Gastroesophageal sphincter (tissue), 4 donors: ENCODE measurements at regions not wholly inside any gene's neighbourhood (a gene's known extent, or its start where the extent isn't known, plus 50 kb on each side); places are given as distances from the start of the nearest gene placed in this dataset.

ENCODE experiments used
- ATAC-seq: fragments of 150-250 bp; one replicate; pipeline ENCODE4 v1.9.1; 2016; ENCODE audit warnings: mild to moderate bottlenecking, moderate library complexity
- H3K27ac ChIP-seq, 4 donors: fragments of 200-600 bp; sonication (generic) in 3 of 4; 1 replicate in 3 of 4; 2 replicates in 1 of 4; pipeline ENCODE4 v1.5.1; 2016 to 2019
- H3K27me3 ChIP-seq: fragments of 200-600 bp; sonication (generic); one replicate; pipeline ENCODE4 v1.5.1; 2019
- H3K36me3 ChIP-seq, 2 donors: fragments of 200-600 bp; sonication (generic); one replicate each; pipeline ENCODE4 v1.5.1; 2019; ENCODE audit warnings: control low read depth in 1 of 2
- H3K4me1 ChIP-seq, 3 donors: fragments of 200-600 bp; sonication (generic); 1 replicate in 2 of 3; 2 replicates in 1 of 3; pipeline ENCODE4 v1.5.1; 2016 to 2019; ENCODE audit warnings: control low read depth in 2 of 3
- H3K4me3 ChIP-seq, 2 donors: fragments of 200-600 bp; sonication (generic); one replicate each; pipeline ENCODE4 v1.5.1; 2019; ENCODE audit warnings: mild to moderate bottlenecking in 1 of 2, moderate library complexity in 1 of 2
- H3K9me3 ChIP-seq, 3 donors: fragments of 200-600 bp; sonication (generic); one replicate each; pipeline ENCODE4 v1.5.1; 2017 to 2019; ENCODE audit warnings: control low read depth in 2 of 3
- CTCF ChIP-seq, 4 experiments: fragments of 200-600 bp in 2 of 4; fragments of 450-650 bp in 2 of 4; sonication (generic) in 1 of 4; IDR thresholded peaks; one replicate each; pipeline ENCODE4 v1.5.1; 2017 to 2019; ENCODE audit warnings: antibody characterized with exemption in 4 of 4, mild to moderate bottlenecking in 2 of 4, moderate library complexity in 2 of 4
- EP300 ChIP-seq: sonication (generic); formaldehyde crosslinking; IDR thresholded peaks from one replicate; pipeline ENCODE4 v1.6.1; 2017; ENCODE audit warnings: antibody characterized with exemption, mild to moderate bottlenecking
- POLR2A ChIP-seq, 2 donors: fragments of 450-650 bp; IDR thresholded peaks; one replicate each; pipeline ENCODE4 v1.6.1; 2017; ENCODE audit warnings: antibody characterized with exemption in 2 of 2, mild to moderate bottlenecking in 2 of 2, moderate library complexity in 1 of 2
- POLR2AphosphoS5 ChIP-seq: sonication (generic); formaldehyde crosslinking; IDR thresholded peaks from one replicate; pipeline ENCODE4 v1.6.1; 2017; ENCODE audit warnings: antibody characterized with exemption
- WGBS, 2 donors: methylation state at CpG; one replicate each; pipeline ENCODE4 v1.1.5; 2018; ENCODE audit warnings: low coverage in 1 of 2; 5-methylcytosine and 5-hydroxymethylcytosine counted together

DNA sequence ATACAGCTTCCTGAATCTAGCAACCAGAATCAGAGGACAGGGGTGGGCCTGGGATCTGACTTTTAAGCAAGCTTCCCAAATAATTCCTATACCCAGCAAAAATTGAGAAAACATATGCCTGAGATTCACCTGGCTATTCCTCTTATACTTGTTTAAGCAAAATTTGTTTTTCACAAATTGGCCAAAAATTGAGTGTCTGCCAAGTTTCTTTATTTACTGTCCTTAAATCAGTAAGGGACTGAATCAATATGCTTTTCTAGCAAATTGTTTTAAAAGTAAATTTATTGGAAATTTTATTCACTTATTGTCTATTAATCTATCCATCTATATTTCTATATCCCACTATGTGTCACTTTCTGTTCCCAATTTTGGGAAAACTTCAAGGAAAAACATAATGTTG, 337.0 kb upstream of the ZNF804A start:
- Histone ChIP-seq H3K9me3 (no peaks in the 10 kb centered on the region), H3K4me1 (no peaks in the 10 kb centered on the region), H3K27me3 (no peaks in the 10 kb centered on the region), H3K27ac (no peak overlapping the region), H3K36me3 (no peaks in the 10 kb centered on the region), H3K4me3 (no peak overlapping the region)
- no peak for ATAC-seq
- no peak for TF ChIP-seq CTCF (IDR thresholded peaks at IDR 0.05)
- TF ChIP-seq EP300: no peak
- TF ChIP-seq POLR2A (IDR thresholded peaks at IDR 0.05): no peak
- no peak for TF ChIP-seq POLR2AphosphoS5

DNA sequence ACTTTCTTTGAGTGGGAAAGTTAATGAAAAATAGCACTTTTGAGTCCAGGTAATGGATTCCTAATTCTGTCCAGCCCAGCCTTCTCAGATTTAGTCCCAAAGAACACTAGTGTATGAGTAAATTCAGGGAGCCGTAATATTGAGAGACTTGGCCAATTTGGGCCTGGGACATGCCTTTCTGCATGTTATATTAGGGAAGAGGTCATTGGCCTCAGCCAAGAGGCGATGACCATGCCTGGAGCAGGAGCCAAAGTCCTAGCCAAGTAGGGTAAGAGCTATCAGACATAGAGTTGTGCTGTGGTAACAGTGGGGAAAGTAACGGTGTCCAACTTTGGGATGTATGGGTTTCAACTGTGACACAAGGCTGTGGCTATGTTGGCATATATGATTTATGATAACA, 336.5 kb upstream of the ZNF804A start:
- no peak overlapping the region for H3K27ac ChIP-seq
- no peak for ATAC-seq
- no peak for TF ChIP-seq EP300
- no peak for TF ChIP-seq POLR2A (IDR thresholded peaks at IDR 0.05)
- TF ChIP-seq CTCF (IDR thresholded peaks at IDR 0.05): no peak
- TF ChIP-seq POLR2AphosphoS5: no peak
- no peaks in the 10 kb centered on the region for H3K9me3 ChIP-seq
- H3K27me3 ChIP-seq: no peaks in the 10 kb centered on the region
- no peak overlapping the region for H3K4me3 ChIP-seq
- no peaks in the 10 kb centered on the region for H3K36me3 ChIP-seq
- 80 to 88% methylated on average over 1 to 3 of the region's 3 CpGs for WGBS, 2 donors
- H3K4me1 ChIP-seq: no peaks in the 10 kb centered on the region

DNA sequence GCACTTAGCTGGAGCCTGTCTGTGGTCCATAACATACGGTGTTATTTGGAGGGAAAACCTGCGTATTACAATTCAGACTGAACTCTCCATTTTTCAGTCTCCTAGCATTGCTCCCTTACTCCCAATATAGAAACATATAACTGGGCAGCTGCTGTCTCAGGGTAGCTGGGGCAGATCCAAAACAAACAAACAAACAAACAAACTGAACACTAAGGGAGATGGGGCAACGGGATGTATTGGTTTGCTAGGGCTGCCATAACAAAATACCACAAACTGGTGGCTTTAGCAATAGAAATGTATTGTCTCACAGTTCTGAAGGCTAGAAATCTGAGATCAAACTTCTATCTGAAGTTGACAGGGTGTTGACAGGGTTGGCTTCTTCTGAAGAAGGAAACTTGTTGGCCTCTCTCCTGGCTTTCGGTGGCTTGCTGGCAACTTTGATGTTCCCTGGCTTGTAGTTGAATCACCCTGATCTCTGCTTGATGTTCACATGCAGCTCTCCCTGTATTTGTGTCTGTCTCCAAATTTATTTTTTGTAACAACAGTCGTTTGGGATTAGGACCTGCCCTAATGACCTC, 329.3 kb upstream of the ZNF804A start:
- H3K9me3 ChIP-seq: no peaks in the 10 kb centered on the region
- 67 to 88% methylated on average over 3 to 5 of the region's 5 CpGs for WGBS, 2 donors
- H3K4me1 ChIP-seq: no peaks in the 10 kb centered on the region
- no peak overlapping the region for H3K4me3 ChIP-seq
- TF ChIP-seq CTCF (IDR thresholded peaks at IDR 0.05): no peak
- TF ChIP-seq EP300: no peak
- no peak overlapping the region for H3K27ac ChIP-seq
- H3K27me3 ChIP-seq: no peaks in the 10 kb centered on the region
- H3K36me3 ChIP-seq: no peaks in the 10 kb centered on the region
- no peak for ATAC-seq

- H3K4me1 ChIP-seq: no peaks in the 10 kb centered on the region
- H3K9me3 ChIP-seq: no peaks in the 10 kb centered on the region
- TF ChIP-seq POLR2A (IDR thresholded peaks at IDR 0.05) (no peak), EP300 (no peak), POLR2AphosphoS5 (no peak), CTCF (IDR thresholded peaks at IDR 0.05) (no peak)
- 45 to 49% methylated on average over 5 of the region's 5 CpGs for WGBS, 2 donors
- no peak overlapping the region for H3K4me3 ChIP-seq
- H3K27me3 ChIP-seq: no peaks in the 10 kb centered on the region
- ATAC-seq: no peak
- no peaks in the 10 kb centered on the region for H3K36me3 ChIP-seq
- no peak overlapping the region for H3K27ac ChIP-seq
Observed at GRCh38 chr2:184270660-184271059, 327.7 kb upstream of the ZNF804A start.

- no peaks in the 10 kb centered on the region for H3K27me3 ChIP-seq
- TF ChIP-seq CTCF (IDR thresholded peaks at IDR 0.05) (no peak), POLR2AphosphoS5 (no peak)
- H3K9me3 ChIP-seq: no peaks in the 10 kb centered on the region
- 60 to 86% methylated on average over 1 of the region's 1 CpG for WGBS, 2 donors
- no peaks in the 10 kb centered on the region for H3K4me1 ChIP-seq
- no peak for ATAC-seq
- no peak overlapping the region for H3K27ac ChIP-seq
- no peak overlapping the region for H3K4me3 ChIP-seq
- no peaks in the 10 kb centered on the region for H3K36me3 ChIP-seq
Observed at GRCh38 chr2:184272056-184272455, 326.3 kb upstream of the ZNF804A start.
